H1 (cell line): ENCODE measurements at regions not wholly inside any gene's neighbourhood (a gene's known extent, or its start where the extent isn't known, plus 50 kb on each side); places are given as distances from the start of the nearest gene placed in this dataset.

Source experiments
- CTCF ChIA-PET: fragments of 300-600 bp; sonication (Branson Sonifier 250); formaldehyde crosslinking; loops from one replicate; lab custom pipeline; 2021; ENCODE audit not compliant: partially characterized antibody; lab: Charles Lee
- POLR2A ChIA-PET: fragments of 300-600 bp; sonication (Branson Sonifier 250); formaldehyde crosslinking; loops from one replicate; lab custom pipeline; 2021; ENCODE audit warnings: inconsistent platforms; ENCODE audit not compliant: partially characterized antibody; lab: Charles Lee
- DNase-seq, 2 experiments: peaks; one replicate each; pipeline versions ENCODE4 v3.0.0 to v3.0.0-alpha.2; 2010 to 2022; ENCODE audit warnings: low spot score in 2 of 2, low read depth in 1 of 2, mixed read lengths in 1 of 2
- FAIRE-seq: peaks from 2 replicates; lab custom pipeline; 2011; peaks lifted over from hg19 to GRCh38; lab: Jason Lieb, UNC
- H2AFZ ChIP-seq: 2 replicates; pipeline ENCODE4 v1.8.1; 2012; ENCODE audit warnings: low read length, inconsistent platforms
- H2AK5ac ChIP-seq: 2 replicates; pipeline ENCODE4 v1.6.1; 2013; ENCODE audit warnings: low read depth, low read length
- H2BK120ac ChIP-seq: replicated peaks from 2 replicates; pipeline ENCODE3; 2013; ENCODE audit warnings: low read depth, low read length, inconsistent platforms
- H2BK12ac ChIP-seq: 2 replicates; pipeline ENCODE4 v1.6.1; 2013; ENCODE audit warnings: low read depth, low read length
- H2BK15ac ChIP-seq: 2 replicates; pipeline ENCODE4 v1.6.1; 2013; ENCODE audit warnings: low read length
- H2BK20ac ChIP-seq: 2 replicates; pipeline ENCODE4 v1.6.1; 2013; ENCODE audit warnings: low read length
- H2BK5ac ChIP-seq: 2 replicates; pipeline ENCODE4 v1.6.1; 2013; ENCODE audit warnings: low read depth, low read length
- H3K14ac ChIP-seq: 2 replicates; pipeline ENCODE4 v1.6.1; 2013; ENCODE audit warnings: inconsistent platforms; ENCODE audit not compliant: insufficient read length
- H3K18ac ChIP-seq: 2 replicates; pipeline ENCODE4 v1.6.1; 2013; ENCODE audit warnings: low read length; ENCODE audit errors: extremely low read depth
- H3K23ac ChIP-seq: 2 replicates; pipeline ENCODE4 v1.6.1; 2013; ENCODE audit warnings: inconsistent platforms; ENCODE audit not compliant: insufficient read length
- H3K23me2 ChIP-seq: 2 replicates; pipeline ENCODE4 v1.6.1; 2013; ENCODE audit warnings: low read depth, low read length
- H3K27ac ChIP-seq: 2 replicates; pipeline ENCODE4 v1.6.1; 2011; ENCODE audit warnings: low read depth, low read length, inconsistent platforms
- H3K27me3 ChIP-seq, 4 experiments: replicated peaks in 1 of 4; 1 replicate in 1 of 4; 2 replicates in 3 of 4; pipeline versions ENCODE4 v1.6.1 to v1.8.1; 2011 to 2013; ENCODE audit warnings: low read length in 3 of 4, mild to moderate bottlenecking in 3 of 4, inconsistent platforms in 2 of 4, mixed read lengths in 2 of 4, moderate library complexity in 1 of 4; ENCODE audit not compliant: control insufficient read depth in 3 of 4, insufficient read depth in 3 of 4; ENCODE audit errors: extremely low read depth in 1 of 4
- H3K36me3 ChIP-seq, 4 experiments: 2 replicates each; pipeline versions ENCODE4 v1.6.1 to v1.8.1; 2011 to 2013; ENCODE audit warnings: mild to moderate bottlenecking in 4 of 4, low read length in 3 of 4, moderate library complexity in 2 of 4, control low read depth in 1 of 4, inconsistent platforms in 1 of 4; ENCODE audit not compliant: insufficient read depth in 4 of 4, control insufficient read depth in 2 of 4
- H3K4ac ChIP-seq: replicated peaks from 2 replicates; pipeline ENCODE3; 2013; ENCODE audit warnings: low read length, low read depth, mixed read lengths, inconsistent platforms; ENCODE audit not compliant: insufficient read length
- H3K4me1 ChIP-seq, 4 experiments: replicated peaks in 1 of 4; 1 replicate in 1 of 4; 2 replicates in 3 of 4; pipeline versions ENCODE4 v1.6.1 to v1.8.1; 2011 to 2013; ENCODE audit warnings: low read length in 3 of 4, inconsistent platforms in 2 of 4, mixed read lengths in 1 of 4; ENCODE audit not compliant: insufficient read depth in 4 of 4, control insufficient read depth in 3 of 4
- H3K4me2 ChIP-seq, 2 experiments: 2 replicates each; pipeline versions ENCODE4 v1.6.1 to v1.8.1; 2011 to 2013; ENCODE audit warnings: low read depth in 2 of 2, low read length in 2 of 2, control low read depth in 1 of 2, inconsistent platforms in 1 of 2, mild to moderate bottlenecking in 1 of 2; ENCODE audit not compliant: insufficient read depth in 1 of 2
- H3K4me3 ChIP-seq, 4 experiments: fragments of 200-600, 300-600 bp in 1 of 4; sonication (generic), shearing (Covaris generic), sonication (Bioruptor Twin) in 1 of 4; 2 replicates each; pipeline versions ENCODE4 v1.5.1 to v1.8.1; 2011 to 2016; ENCODE audit warnings: low read length in 4 of 4, low read depth in 3 of 4, control low read depth in 2 of 4, inconsistent platforms in 2 of 4, mild to moderate bottlenecking in 2 of 4, mixed read lengths in 1 of 4, moderate library complexity in 1 of 4; ENCODE audit not compliant: insufficient read depth in 2 of 4; ENCODE audit errors: extremely low read depth in 1 of 4
- H3K56ac ChIP-seq: replicated peaks from 2 replicates; pipeline ENCODE3; 2013; ENCODE audit warnings: low read depth, mild to moderate bottlenecking, mixed read lengths, low read length, inconsistent platforms; ENCODE audit not compliant: insufficient read length
- H3K79me1 ChIP-seq: 2 replicates; pipeline ENCODE4 v1.6.1; 2013; ENCODE audit warnings: low read depth, low read length, control low read depth
- H3K79me2 ChIP-seq, 2 experiments: 2 replicates each; pipeline versions ENCODE4 v1.6.1 to v1.8.1; 2012 to 2013; ENCODE audit warnings: low read length in 2 of 2, mild to moderate bottlenecking in 2 of 2, inconsistent platforms in 1 of 2; ENCODE audit not compliant: insufficient read depth in 2 of 2, control insufficient read depth in 1 of 2
- H3K9ac ChIP-seq, 4 experiments: replicated peaks in 1 of 4; 1 replicate in 1 of 4; 2 replicates in 3 of 4; pipeline versions ENCODE4 v1.6.1 to v1.8.1; 2011 to 2013; ENCODE audit warnings: low read depth in 3 of 4, low read length in 3 of 4, control low read depth in 2 of 4, mild to moderate bottlenecking in 2 of 4, moderate library complexity in 2 of 4, inconsistent platforms in 1 of 4; ENCODE audit errors: extremely low read depth in 1 of 4
- H3K9me3 ChIP-seq, 2 experiments: 2 replicates each; pipeline versions ENCODE4 v1.6.1 to v1.8.1; 2012 to 2013; ENCODE audit warnings: mild to moderate bottlenecking in 2 of 2, moderate library complexity in 2 of 2, control low read depth in 1 of 2, inconsistent platforms in 1 of 2, low read depth in 1 of 2, low read length in 1 of 2, mixed read lengths in 1 of 2; ENCODE audit not compliant: insufficient read depth in 2 of 2
- H4K20me1 ChIP-seq, 2 experiments: replicated peaks in 1 of 2; 2 replicates each; pipeline versions ENCODE3 to v1.8.1; 2011 to 2013; ENCODE audit warnings: inconsistent platforms in 2 of 2, low read length in 2 of 2, mild to moderate bottlenecking in 1 of 2; ENCODE audit not compliant: insufficient read depth in 2 of 2, control insufficient read depth in 1 of 2
- H4K5ac ChIP-seq: 2 replicates; pipeline ENCODE4 v1.6.1; 2013; ENCODE audit warnings: low read length, low read depth, mixed read lengths, inconsistent platforms; ENCODE audit not compliant: insufficient read length
- H4K8ac ChIP-seq: 2 replicates; pipeline ENCODE4 v1.8.0; 2013; ENCODE audit warnings: mild to moderate bottlenecking, moderate library complexity, low read length, inconsistent platforms; ENCODE audit not compliant: insufficient read depth; ENCODE audit errors: extremely low read depth
- H4K91ac ChIP-seq: replicated peaks from 2 replicates; pipeline ENCODE3; 2013; ENCODE audit warnings: low read length, mixed read lengths, inconsistent platforms; ENCODE audit not compliant: insufficient read length
- CHD1 ChIP-seq: IDR thresholded peaks from 2 replicates; pipeline ENCODE4 v1.6.1; 2012; ENCODE audit warnings: low read depth, low read length, improper control_type of control experiment
- JUND ChIP-seq: IDR thresholded peaks from 2 replicates; pipeline ENCODE4 v1.6.1; 2011; ENCODE audit warnings: mild to moderate bottlenecking, improper control_type of control experiment, low read length
- NANOG ChIP-seq: IDR thresholded peaks from 2 replicates; pipeline ENCODE4 v1.6.1; 2011; ENCODE audit warnings: low read length, low read depth, mild to moderate bottlenecking, inconsistent platforms; ENCODE audit not compliant: insufficient read depth, poor library complexity, severe bottlenecking
- POLR2A ChIP-seq, 2 experiments: IDR thresholded peaks; 1 replicate in 1 of 2; 2 replicates in 1 of 2; pipeline ENCODE4 v1.6.1; 2011; ENCODE audit warnings: low read depth in 2 of 2, low read length in 2 of 2, mild to moderate bottlenecking in 2 of 2; ENCODE audit errors: control extremely low read depth in 1 of 2
- RBBP5 ChIP-seq: IDR thresholded peaks from 2 replicates; pipeline ENCODE4 v1.7.1; 2012; ENCODE audit warnings: low read depth, mild to moderate bottlenecking, inconsistent platforms, low read length, moderate library complexity, borderline replicate concordance
- WGBS, 2 experiments: shearing (Covaris generic) in 1 of 2; methylation state at CpG; one replicate each; pipeline versions ENCODE4 v1.1.6 to v1.1.7; 2013 to 2015; ENCODE audit warnings: low lambda C conversion rate in 2 of 2, mixed read lengths in 2 of 2, inconsistent platforms in 1 of 2, low coverage in 1 of 2, missing lambda C conversion rate in 1 of 2; ENCODE audit not compliant: insufficient replicate concordance in 2 of 2, insufficient coverage in 1 of 2, insufficient read length in 1 of 2; ENCODE audit errors: extremely low coverage in 1 of 2, missing lambda C conversion rate in 1 of 2; 5-methylcytosine and 5-hydroxymethylcytosine counted together

- Histone ChIP-seq H4K91ac (no peak overlapping the region), H3K56ac (no peak overlapping the region), H3K4me3 (no peak overlapping the region), H2BK5ac (no peak overlapping the region), H3K4me1 (no peaks in the 10 kb centered on the region), H2BK20ac (no peak overlapping the region), H4K20me1 (no peaks in the 10 kb centered on the region), H3K36me3 (no peaks in the 10 kb centered on the region), H3K9me3 (no peaks in the 10 kb centered on the region), H3K4me2 (no peak overlapping the region), H2AK5ac (no peak overlapping the region), H3K27me3 (no peaks in the 10 kb centered on the region), H4K8ac (no peak overlapping the region), H3K27ac (no peak overlapping the region), H2BK12ac (no peak overlapping the region), H3K9ac (no peak overlapping the region), H2BK15ac (no peak overlapping the region), H2AFZ (no peak overlapping the region), H3K79me1 (no peaks in the 10 kb centered on the region), H2BK120ac (no peak overlapping the region), H3K23me2 (no peaks in the 10 kb centered on the region), H3K79me2 (no peaks in the 10 kb centered on the region), H3K14ac (no peak overlapping the region), H4K5ac (no peak overlapping the region), H3K23ac (no peak overlapping the region), H3K4ac (no peak overlapping the region), H3K18ac (no peak overlapping the region)
- no peak for FAIRE-seq
- POLR2A ChIA-PET, result no interaction called here
- 89% methylated on average over 6 of the region's 7 CpGs; no CpG with 5 or more reads in 1 of the 2 experiments for WGBS, 2 experiments
- no peak for DNase-seq
- TF ChIP-seq NANOG (no peak), POLR2A (IDR thresholded peaks at IDR 0.05; ENCODE audit: control extremely low read depth in 1 of 2, low read depth in 2 of 2, low read length in 2 of 2) (no peak), RBBP5 (no peak), JUND (no peak), CHD1 (no peak)
- CTCF ChIA-PET, result interaction anchor here (0.6 to 2.0 kb wide), 4 partner anchors 161 to 1047 kb away, joined by 3 to 7 read pairs (median 3); no protein-coding TSS in a partner anchor
These were observed 1430.9 kb downstream of the CDH11 start for GRCh38 chr16:63690961-63691360.
